ENCODE measurements at regions not wholly inside any gene's neighbourhood (a gene's known extent, or its start where the extent isn't known, plus 50 kb on each side); places are given as distances from the start of the nearest gene placed in this dataset.

GRCh38 chr10:50937230-50937907, 51.9 kb upstream of the A1CF start:
- TF ChIP-seq RELA (CRISPR knock-in tag; IDR thresholded peaks at IDR 0.05) (no peak), CHCHD3 (CRISPR knock-in tag; IDR thresholded peaks at IDR 0.05) (no peak)
